Smooth muscle cell (in vitro differentiated cells): ENCODE measurements at regions not wholly inside any gene's neighbourhood (a gene's known extent, or its start where the extent isn't known, plus 50 kb on each side); places are given as distances from the start of the nearest gene placed in this dataset.

ENCODE experiments used
- DNase-seq: peaks from one replicate; lab custom pipeline; 2025; ENCODE audit not compliant: unreplicated experiment; lab: John Stamatoyannopoulos, UW
- H2AFZ ChIP-seq: fragments of 200-600 bp; sonication (generic); 2 replicates; pipeline ENCODE4 v1.6.0; 2016; ENCODE audit warnings: antibody characterized with exemption, low read depth, mild to moderate bottlenecking
- H3F3A ChIP-seq: fragments of 200-600 bp; sonication (generic); 2 replicates; pipeline ENCODE4 v1.6.0; 2017; ENCODE audit warnings: antibody characterized with exemption, low read depth
- H3K27ac ChIP-seq: fragments of 200-600 bp; sonication (generic); 2 replicates; pipeline ENCODE4 v1.5.1; 2016; ENCODE audit warnings: low read depth, mild to moderate bottlenecking
- H3K27me3 ChIP-seq: fragments of 200-600 bp; sonication (generic); 2 replicates; pipeline ENCODE4 v1.6.1; 2016; ENCODE audit warnings: low read depth, mild to moderate bottlenecking
- H3K36me3 ChIP-seq: fragments of 200-600 bp; sonication (generic); 2 replicates; pipeline ENCODE4 v1.5.1; 2016; ENCODE audit warnings: low read depth
- H3K4me1 ChIP-seq: fragments of 200-600 bp; sonication (generic); 2 replicates; pipeline ENCODE4 v1.5.1; 2016; ENCODE audit warnings: low read depth
- H3K4me2 ChIP-seq: fragments of 200-600 bp; sonication (generic); 2 replicates; pipeline ENCODE4 v1.6.0; 2016; ENCODE audit warnings: mild to moderate bottlenecking
- H3K4me3 ChIP-seq: fragments of 200-600 bp; sonication (generic); 2 replicates; pipeline ENCODE4 v1.5.1; 2016; ENCODE audit warnings: mild to moderate bottlenecking
- H3K79me2 ChIP-seq: fragments of 200-600 bp; sonication (generic); 2 replicates; pipeline ENCODE4 v1.6.0; 2016; ENCODE audit warnings: low read depth, mild to moderate bottlenecking
- H3K9ac ChIP-seq: fragments of 200-600 bp; sonication (generic); 2 replicates; pipeline ENCODE4 v1.6.0; 2016; ENCODE audit warnings: low read depth
- H3K9me3 ChIP-seq: fragments of 200-600 bp; sonication (generic); replicated peaks from 2 replicates; pipeline ENCODE4 v1.5.1; 2016; ENCODE audit warnings: low read depth
- H4K20me1 ChIP-seq: fragments of 200-600 bp; sonication (generic); 2 replicates; pipeline ENCODE4 v1.6.0; 2016; ENCODE audit warnings: low read depth
- WGBS: methylation state at CpG from one replicate; pipeline ENCODE4 v1.1.7; 2016; ENCODE audit warnings: low lambda C conversion rate; 5-methylcytosine and 5-hydroxymethylcytosine counted together
- TF ChIP-seq, protein P1 (sequence below): fragments of 200-600 bp; sonication (generic); IDR thresholded peaks from 2 replicates; pipeline ENCODE4 v1.5.1; 2017; ENCODE audit warnings: borderline replicate concordance, mild to moderate bottlenecking, antibody characterized with exemption; ENCODE audit not compliant: insufficient read depth, poor library complexity, severe bottlenecking

DNA sequence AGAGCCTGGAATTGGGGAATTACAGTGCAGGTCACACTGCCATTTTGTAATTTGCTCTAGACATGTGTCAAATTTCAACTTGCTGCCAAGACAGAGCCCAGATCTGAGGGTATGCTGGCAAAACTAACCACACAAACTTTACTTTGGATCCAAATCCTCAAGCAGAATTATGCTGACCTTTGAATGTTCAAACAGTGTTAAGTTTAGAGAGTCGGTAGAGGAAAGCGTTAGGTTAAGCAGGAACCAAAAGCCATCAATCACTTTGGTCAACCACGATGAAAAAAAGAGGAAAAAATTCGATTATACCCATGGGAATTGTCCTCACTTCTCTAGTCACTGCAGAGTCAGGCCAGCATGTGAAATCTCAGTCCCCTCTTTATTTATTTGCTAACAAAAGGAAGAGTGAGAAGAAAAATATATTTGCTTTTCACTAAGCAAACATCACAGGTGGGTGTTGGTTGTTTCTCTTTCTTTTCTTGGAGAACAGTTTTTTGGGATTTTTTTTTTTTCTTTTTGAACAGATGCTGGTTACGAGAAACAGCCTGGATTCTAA is 105.1 kb upstream of the ADGRF1 start:
- no peaks in the 10 kb centered on the region for H4K20me1 ChIP-seq
- H3K4me1 ChIP-seq: peaks cover 13% of the 10 kb centered on the region
- H3K9me3 ChIP-seq: no peaks in the 10 kb centered on the region
- no peaks in the 10 kb centered on the region for H3K79me2 ChIP-seq
- H3K27ac ChIP-seq: no peak overlapping the region
- no peak overlapping the region for H2AFZ ChIP-seq
- 77% methylated on average over 5 of the region's 5 CpGs for WGBS
- H3K4me2 ChIP-seq: no peak overlapping the region
- H3K27me3 ChIP-seq: no peaks in the 10 kb centered on the region
- H3K4me3 ChIP-seq: no peak overlapping the region
- H3F3A ChIP-seq: no peaks in the 10 kb centered on the region
- H3K36me3 ChIP-seq: no peaks in the 10 kb centered on the region
- no peak overlapping the region for H3K9ac ChIP-seq
- no peak for DNase-seq
- TF ChIP-seq, protein P1, sequence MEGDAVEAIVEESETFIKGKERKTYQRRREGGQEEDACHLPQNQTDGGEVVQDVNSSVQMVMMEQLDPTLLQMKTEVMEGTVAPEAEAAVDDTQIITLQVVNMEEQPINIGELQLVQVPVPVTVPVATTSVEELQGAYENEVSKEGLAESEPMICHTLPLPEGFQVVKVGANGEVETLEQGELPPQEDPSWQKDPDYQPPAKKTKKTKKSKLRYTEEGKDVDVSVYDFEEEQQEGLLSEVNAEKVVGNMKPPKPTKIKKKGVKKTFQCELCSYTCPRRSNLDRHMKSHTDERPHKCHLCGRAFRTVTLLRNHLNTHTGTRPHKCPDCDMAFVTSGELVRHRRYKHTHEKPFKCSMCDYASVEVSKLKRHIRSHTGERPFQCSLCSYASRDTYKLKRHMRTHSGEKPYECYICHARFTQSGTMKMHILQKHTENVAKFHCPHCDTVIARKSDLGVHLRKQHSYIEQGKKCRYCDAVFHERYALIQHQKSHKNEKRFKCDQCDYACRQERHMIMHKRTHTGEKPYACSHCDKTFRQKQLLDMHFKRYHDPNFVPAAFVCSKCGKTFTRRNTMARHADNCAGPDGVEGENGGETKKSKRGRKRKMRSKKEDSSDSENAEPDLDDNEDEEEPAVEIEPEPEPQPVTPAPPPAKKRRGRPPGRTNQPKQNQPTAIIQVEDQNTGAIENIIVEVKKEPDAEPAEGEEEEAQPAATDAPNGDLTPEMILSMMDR: no peak

DNA sequence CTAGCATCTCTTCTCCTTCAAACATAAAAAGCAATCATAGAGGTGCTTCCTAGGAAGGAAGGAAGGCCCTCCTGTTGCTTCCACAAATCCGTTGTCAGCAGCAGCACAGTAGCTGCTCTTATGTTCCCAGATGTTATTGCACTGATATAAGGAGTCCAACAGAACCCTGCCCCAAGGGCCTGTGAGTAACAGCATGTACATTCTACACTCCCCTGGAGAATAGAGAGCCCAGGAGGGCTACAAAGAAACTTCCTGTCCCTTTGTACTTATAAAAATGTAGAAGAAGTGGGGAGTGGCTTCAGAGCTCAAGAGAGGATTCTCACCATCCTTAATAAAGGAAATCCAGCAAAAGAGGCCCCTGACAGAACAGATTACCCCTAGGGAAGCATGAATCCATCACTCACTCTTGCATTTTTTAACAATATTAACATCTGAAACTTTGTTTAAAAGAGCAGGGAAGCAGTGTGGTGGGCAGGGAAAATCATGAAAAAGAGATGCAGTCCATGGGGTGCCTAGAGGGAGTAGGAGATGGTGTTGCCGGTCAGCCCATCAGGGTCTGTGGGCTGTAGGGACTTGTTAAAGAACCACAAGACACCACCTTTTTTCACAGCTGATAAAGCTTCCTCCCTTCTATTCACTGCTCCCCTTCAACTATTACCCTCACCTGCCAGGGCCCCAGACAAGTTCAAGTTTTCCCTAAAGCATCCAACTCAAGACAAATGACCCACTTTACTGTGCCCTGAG is 104.5 kb upstream of the ADGRF1 start:
- Histone ChIP-seq H2AFZ (peak overlapping the region; percentile 36), H3F3A (no peaks in the 10 kb centered on the region), H3K4me3 (no peak overlapping the region), H3K36me3 (no peaks in the 10 kb centered on the region), H3K9ac (no peak overlapping the region), H3K27me3 (no peaks in the 10 kb centered on the region), H4K20me1 (no peaks in the 10 kb centered on the region), H3K27ac (no peak overlapping the region), H3K9me3 (no peaks in the 10 kb centered on the region), H3K4me2 (no peak overlapping the region), H3K79me2 (no peaks in the 10 kb centered on the region), H3K4me1 (peaks cover 13% of the 10 kb centered on the region)
- 53% methylated on average over 2 of the region's 2 CpGs for WGBS
- TF ChIP-seq, protein P1: no peak
- no peak for DNase-seq

DNA sequence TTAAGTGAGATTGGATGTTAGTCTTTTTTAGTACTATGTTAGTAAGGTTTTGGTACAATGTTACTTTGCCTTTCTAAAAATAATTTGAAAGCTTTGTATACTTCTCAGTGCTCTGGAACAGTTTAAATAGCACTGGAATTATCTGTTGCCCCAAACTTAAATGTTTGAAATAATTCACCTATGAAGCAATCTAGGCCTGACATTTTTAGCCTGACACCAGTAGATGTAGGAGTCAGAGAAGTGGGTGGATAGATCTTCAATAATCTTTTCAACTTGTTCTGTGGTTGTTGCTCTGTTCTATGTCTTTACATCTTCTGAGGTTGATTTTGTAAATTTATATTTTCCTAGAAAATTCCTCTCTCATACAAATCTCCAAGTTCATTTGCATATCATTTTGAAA is 103.1 kb upstream of the ADGRF1 start:
- DNase-seq: no peak
- peaks cover 13% of the 10 kb centered on the region for H3K4me1 ChIP-seq

More for the DNA sequence above, 103.1 kb upstream of the ADGRF1 start:
- Histone ChIP-seq H3K27ac (peak overlapping the region; percentile 79), H3K4me3 (no peak overlapping the region), H3K79me2 (no peaks in the 10 kb centered on the region), H2AFZ (no peak overlapping the region), H3K36me3 (no peaks in the 10 kb centered on the region), H3K9me3 (no peaks in the 10 kb centered on the region), H3F3A (no peaks in the 10 kb centered on the region), H3K4me2 (peak overlapping the region; percentile 68), H3K9ac (no peak overlapping the region), H3K27me3 (no peaks in the 10 kb centered on the region), H4K20me1 (no peaks in the 10 kb centered on the region)
- TF ChIP-seq, protein P1: no peak
